ENCODE measurements at regions not wholly inside any gene's neighbourhood (a gene's known extent, or its start where the extent isn't known, plus 50 kb on each side); places are given as distances from the start of the nearest gene placed in this dataset.

GRCh38 chr18:7414459-7414858, 152.7 kb upstream of the PTPRM start:
- TF ChIP-seq CTCF (IDR thresholded peaks at IDR 0.05) (no peak), POLR2AphosphoS5 (IDR thresholded peaks at IDR 0.05) (peak; percentile 54)

Data from gastroesophageal sphincter (tissue), 3 donors.